SK-N-SH treated with all-trans-retinoic acid at 6 μM for 48 hours (cell line): ENCODE measurements at regions not wholly inside any gene's neighbourhood (a gene's known extent, or its start where the extent isn't known, plus 50 kb on each side); places are given as distances from the start of the nearest gene placed in this dataset.
A peak's percentile ranks its signal among the peaks of the same experiment; 100 is the strongest.

Experiments used
- ATAC-seq: fragments of 200-7000 bp; cut with Tn5 transposase; 3 replicates; pipeline ENCODE4 v1.9.1; 2020; ENCODE audit warnings: mild to moderate bottlenecking, moderate library complexity
- ARNTL ChIP-seq: fragments of 450-650 bp; formaldehyde crosslinking; IDR thresholded peaks from 2 replicates; pipeline ENCODE4 v1.5.0; 2020; ENCODE audit warnings: low read depth, mild to moderate bottlenecking, moderate library complexity, borderline replicate concordance
- BACH2 ChIP-seq: fragments of 250-450 bp; sonication (Bioruptor Pico); IDR thresholded peaks from 2 replicates; pipeline ENCODE4 v1.9.0; 2021; ENCODE audit warnings: mild to moderate bottlenecking, borderline replicate concordance
- CSDC2 ChIP-seq: fragments of 250-450 bp; sonication (Bioruptor Pico); IDR thresholded peaks from 2 replicates; pipeline ENCODE4 v1.5.0; 2020; ENCODE audit warnings: mild to moderate bottlenecking, moderate library complexity
- ESRRG ChIP-seq: fragments of 250-450 bp; sonication (Bioruptor Pico); IDR thresholded peaks from 2 replicates; pipeline ENCODE4 v1.6.1; 2021; ENCODE audit warnings: mild to moderate bottlenecking
- GLIS3 ChIP-seq: fragments of 250-450 bp; sonication (Bioruptor Pico); IDR thresholded peaks from 2 replicates; pipeline ENCODE4 v1.5.0; 2020; ENCODE audit warnings: mild to moderate bottlenecking, moderate library complexity
- ISL1 ChIP-seq: fragments of 250-450 bp; sonication (Bioruptor Pico); IDR thresholded peaks from 2 replicates; pipeline ENCODE4 v2.1.2; 2022; ENCODE audit warnings: mild to moderate bottlenecking, moderate library complexity
- OSR1 ChIP-seq: fragments of 250-450 bp; sonication (Bioruptor Pico); IDR thresholded peaks from 2 replicates; pipeline ENCODE4 v1.8.0; 2022; ENCODE audit warnings: moderate library complexity, mild to moderate bottlenecking, inconsistent platforms
- PPARA ChIP-seq: fragments of 250-450 bp; sonication (Bioruptor Pico); IDR thresholded peaks from 2 replicates; pipeline ENCODE4 v1.5.0; 2020; ENCODE audit warnings: mild to moderate bottlenecking, borderline replicate concordance
- SNAI2 ChIP-seq: fragments of 250-450 bp; sonication (Bioruptor Pico); IDR thresholded peaks from 2 replicates; pipeline ENCODE4 v1.5.0; 2020; ENCODE audit warnings: mild to moderate bottlenecking, moderate library complexity
- TCF4 ChIP-seq: fragments of 250-450 bp; sonication (Bioruptor Pico); IDR thresholded peaks from 2 replicates; pipeline ENCODE4 v1.8.0; 2021; ENCODE audit warnings: mild to moderate bottlenecking, moderate library complexity, borderline replicate concordance
- TOX ChIP-seq: fragments of 250-450 bp; sonication (Bioruptor Pico); IDR thresholded peaks from 2 replicates; pipeline ENCODE4 v1.8.0; 2021; ENCODE audit warnings: mild to moderate bottlenecking, moderate library complexity, borderline replicate concordance
- ZC3H10 ChIP-seq: fragments of 250-450 bp; sonication (Bioruptor Pico); IDR thresholded peaks from 2 replicates; pipeline ENCODE4 v1.5.1; 2021; ENCODE audit warnings: mild to moderate bottlenecking, moderate library complexity
- ZFP3 ChIP-seq: fragments of 250-450 bp; sonication (Bioruptor Pico); IDR thresholded peaks from 2 replicates; pipeline ENCODE4 v1.5.0; 2020; ENCODE audit warnings: mild to moderate bottlenecking, moderate library complexity
- ZFP30 ChIP-seq: fragments of 450-650 bp; formaldehyde crosslinking; IDR thresholded peaks from 2 replicates; pipeline ENCODE4 v1.5.0; 2022; ENCODE audit warnings: mild to moderate bottlenecking, moderate library complexity
- ZNF565 ChIP-seq: fragments of 450-650 bp; formaldehyde crosslinking; conservative IDR thresholded peaks from 2 replicates; pipeline ENCODE4 v1.5.0; 2020; ENCODE audit warnings: low read depth, mild to moderate bottlenecking, moderate library complexity
- ZNF70 ChIP-seq: fragments of 450-650 bp; formaldehyde crosslinking; IDR thresholded peaks from 2 replicates; pipeline ENCODE4 v1.5.0; 2020; ENCODE audit warnings: mild to moderate bottlenecking, moderate library complexity
- ZNF8 ChIP-seq: fragments of 450-650 bp; formaldehyde crosslinking; IDR thresholded peaks from 2 replicates; pipeline ENCODE4 v1.5.0; 2020; ENCODE audit warnings: mild to moderate bottlenecking, moderate library complexity
- TF ChIP-seq, protein P1 (sequence below): fragments of 250-450 bp; sonication (Bioruptor Pico); IDR thresholded peaks from 2 replicates; pipeline ENCODE4 v1.5.0; 2020; ENCODE audit warnings: mild to moderate bottlenecking, moderate library complexity
- TF ChIP-seq, protein P2 (sequence below): fragments of 250-450 bp; sonication (Bioruptor Pico); IDR thresholded peaks from 2 replicates; pipeline ENCODE4 v1.8.0; 2020; ENCODE audit warnings: mild to moderate bottlenecking, moderate library complexity, borderline replicate concordance
- TF ChIP-seq, protein P3 (sequence below): fragments of 250-450 bp; sonication (Bioruptor Pico); IDR thresholded peaks from 2 replicates; pipeline ENCODE4 v1.8.0; 2021; ENCODE audit warnings: low read depth, mild to moderate bottlenecking, moderate library complexity, borderline replicate concordance
- TF ChIP-seq, protein P4 (sequence below): fragments of 250-450 bp; sonication (Bioruptor Pico); IDR thresholded peaks from 2 replicates; pipeline ENCODE4 v1.5.1; 2021; ENCODE audit warnings: mild to moderate bottlenecking, moderate library complexity
- TF ChIP-seq, protein P5 (sequence below): fragments of 250-450 bp; sonication (Bioruptor Pico); IDR thresholded peaks from 2 replicates; pipeline ENCODE4 v1.5.1; 2020; ENCODE audit warnings: low read depth, mild to moderate bottlenecking, moderate library complexity

DNA sequence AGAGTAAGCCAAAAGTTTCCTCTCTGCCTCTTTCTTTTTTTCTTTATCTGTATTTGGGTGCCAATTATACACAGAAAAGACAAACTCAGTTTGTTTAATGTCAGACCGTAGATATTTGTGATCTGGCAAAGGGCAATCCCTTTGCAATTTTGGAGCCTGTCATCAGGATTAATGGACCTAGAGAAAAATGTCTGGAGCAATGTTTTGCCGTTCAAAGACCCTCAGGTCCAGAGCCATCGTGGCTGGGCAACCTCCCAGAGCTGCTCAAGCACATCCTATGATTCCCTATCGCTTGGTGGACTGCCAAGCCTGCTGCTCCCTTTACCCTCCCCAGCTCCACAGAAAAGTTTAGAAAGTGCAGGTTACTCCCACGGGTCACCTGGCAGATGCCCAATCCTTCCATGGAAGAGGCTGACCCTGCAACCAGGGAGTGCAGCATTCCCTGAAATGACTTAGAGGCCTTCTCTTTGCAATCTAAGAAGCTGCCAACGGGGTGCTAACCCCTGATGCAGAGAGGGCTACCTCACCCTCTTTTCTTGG is 112.5 kb upstream of the NGF start:
- no peak for ATAC-seq

DNA sequence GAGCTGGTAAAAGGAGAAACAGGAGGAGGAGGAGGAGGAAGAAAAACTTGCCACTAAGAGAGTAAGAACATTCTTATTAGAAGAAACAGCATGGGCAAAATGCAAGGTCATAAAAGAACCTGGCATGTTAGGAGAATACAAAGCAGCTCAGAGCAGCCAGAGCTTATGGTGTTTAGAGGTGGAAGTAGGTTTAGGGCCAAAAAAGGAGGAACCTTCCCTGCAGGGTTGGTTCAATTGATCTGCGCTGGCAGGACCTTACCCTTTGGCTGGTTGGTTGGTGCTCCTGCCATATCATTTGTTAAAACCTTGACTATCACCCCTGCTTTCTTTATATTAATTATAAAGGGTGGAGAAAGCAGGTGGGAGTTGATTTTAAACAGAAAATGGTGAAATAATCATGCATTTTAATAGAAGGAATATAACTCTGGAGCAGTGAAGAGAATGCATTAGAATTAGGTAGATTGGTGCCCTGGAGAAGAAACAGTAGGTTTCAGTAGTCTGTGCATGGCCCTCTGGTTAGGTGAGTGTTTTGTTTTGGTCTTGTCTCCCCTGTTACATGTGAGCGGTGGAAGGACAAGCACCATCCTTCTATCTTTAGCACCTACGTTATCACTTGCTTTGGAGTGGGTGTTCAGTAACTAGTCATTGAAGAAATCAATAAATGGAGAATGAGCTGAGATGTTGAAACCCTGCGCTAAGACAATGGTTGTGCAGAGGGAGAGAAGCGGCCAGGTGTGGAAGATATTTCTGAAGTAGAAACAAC is 110.4 kb upstream of the NGF start:
- TF ChIP-seq, protein P1, sequence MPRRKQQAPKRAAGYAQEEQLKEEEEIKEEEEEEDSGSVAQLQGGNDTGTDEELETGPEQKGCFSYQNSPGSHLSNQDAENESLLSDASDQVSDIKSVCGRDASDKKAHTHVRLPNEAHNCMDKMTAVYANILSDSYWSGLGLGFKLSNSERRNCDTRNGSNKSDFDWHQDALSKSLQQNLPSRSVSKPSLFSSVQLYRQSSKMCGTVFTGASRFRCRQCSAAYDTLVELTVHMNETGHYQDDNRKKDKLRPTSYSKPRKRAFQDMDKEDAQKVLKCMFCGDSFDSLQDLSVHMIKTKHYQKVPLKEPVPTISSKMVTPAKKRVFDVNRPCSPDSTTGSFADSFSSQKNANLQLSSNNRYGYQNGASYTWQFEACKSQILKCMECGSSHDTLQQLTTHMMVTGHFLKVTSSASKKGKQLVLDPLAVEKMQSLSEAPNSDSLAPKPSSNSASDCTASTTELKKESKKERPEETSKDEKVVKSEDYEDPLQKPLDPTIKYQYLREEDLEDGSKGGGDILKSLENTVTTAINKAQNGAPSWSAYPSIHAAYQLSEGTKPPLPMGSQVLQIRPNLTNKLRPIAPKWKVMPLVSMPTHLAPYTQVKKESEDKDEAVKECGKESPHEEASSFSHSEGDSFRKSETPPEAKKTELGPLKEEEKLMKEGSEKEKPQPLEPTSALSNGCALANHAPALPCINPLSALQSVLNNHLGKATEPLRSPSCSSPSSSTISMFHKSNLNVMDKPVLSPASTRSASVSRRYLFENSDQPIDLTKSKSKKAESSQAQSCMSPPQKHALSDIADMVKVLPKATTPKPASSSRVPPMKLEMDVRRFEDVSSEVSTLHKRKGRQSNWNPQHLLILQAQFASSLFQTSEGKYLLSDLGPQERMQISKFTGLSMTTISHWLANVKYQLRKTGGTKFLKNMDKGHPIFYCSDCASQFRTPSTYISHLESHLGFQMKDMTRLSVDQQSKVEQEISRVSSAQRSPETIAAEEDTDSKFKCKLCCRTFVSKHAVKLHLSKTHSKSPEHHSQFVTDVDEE (CRISPR knock-in tag) = no peak
- TF ChIP-seq ZNF70 (CRISPR knock-in tag) (no peak), ESRRG (CRISPR knock-in tag) (no peak), ZNF565 (CRISPR knock-in tag) (no peak), TCF4 (no peak), SNAI2 (CRISPR knock-in tag) (no peak), ZFP30 (no peak), CSDC2 (no peak), BACH2 (CRISPR knock-in tag) (no peak), GLIS3 (CRISPR knock-in tag) (no peak), PPARA (CRISPR knock-in tag) (no peak), ZFP3 (CRISPR knock-in tag) (no peak), ARNTL (CRISPR knock-in tag) (no peak), TOX (CRISPR knock-in tag) (no peak), OSR1 (CRISPR knock-in tag) (no peak), ZNF8 (no peak)
- TF ChIP-seq, protein P2, sequence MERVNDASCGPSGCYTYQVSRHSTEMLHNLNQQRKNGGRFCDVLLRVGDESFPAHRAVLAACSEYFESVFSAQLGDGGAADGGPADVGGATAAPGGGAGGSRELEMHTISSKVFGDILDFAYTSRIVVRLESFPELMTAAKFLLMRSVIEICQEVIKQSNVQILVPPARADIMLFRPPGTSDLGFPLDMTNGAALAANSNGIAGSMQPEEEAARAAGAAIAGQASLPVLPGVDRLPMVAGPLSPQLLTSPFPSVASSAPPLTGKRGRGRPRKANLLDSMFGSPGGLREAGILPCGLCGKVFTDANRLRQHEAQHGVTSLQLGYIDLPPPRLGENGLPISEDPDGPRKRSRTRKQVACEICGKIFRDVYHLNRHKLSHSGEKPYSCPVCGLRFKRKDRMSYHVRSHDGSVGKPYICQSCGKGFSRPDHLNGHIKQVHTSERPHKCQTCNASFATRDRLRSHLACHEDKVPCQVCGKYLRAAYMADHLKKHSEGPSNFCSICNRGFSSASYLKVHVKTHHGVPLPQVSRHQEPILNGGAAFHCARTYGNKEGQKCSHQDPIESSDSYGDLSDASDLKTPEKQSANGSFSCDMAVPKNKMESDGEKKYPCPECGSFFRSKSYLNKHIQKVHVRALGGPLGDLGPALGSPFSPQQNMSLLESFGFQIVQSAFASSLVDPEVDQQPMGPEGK (CRISPR knock-in tag) = no peak
- TF ChIP-seq, protein P3, sequence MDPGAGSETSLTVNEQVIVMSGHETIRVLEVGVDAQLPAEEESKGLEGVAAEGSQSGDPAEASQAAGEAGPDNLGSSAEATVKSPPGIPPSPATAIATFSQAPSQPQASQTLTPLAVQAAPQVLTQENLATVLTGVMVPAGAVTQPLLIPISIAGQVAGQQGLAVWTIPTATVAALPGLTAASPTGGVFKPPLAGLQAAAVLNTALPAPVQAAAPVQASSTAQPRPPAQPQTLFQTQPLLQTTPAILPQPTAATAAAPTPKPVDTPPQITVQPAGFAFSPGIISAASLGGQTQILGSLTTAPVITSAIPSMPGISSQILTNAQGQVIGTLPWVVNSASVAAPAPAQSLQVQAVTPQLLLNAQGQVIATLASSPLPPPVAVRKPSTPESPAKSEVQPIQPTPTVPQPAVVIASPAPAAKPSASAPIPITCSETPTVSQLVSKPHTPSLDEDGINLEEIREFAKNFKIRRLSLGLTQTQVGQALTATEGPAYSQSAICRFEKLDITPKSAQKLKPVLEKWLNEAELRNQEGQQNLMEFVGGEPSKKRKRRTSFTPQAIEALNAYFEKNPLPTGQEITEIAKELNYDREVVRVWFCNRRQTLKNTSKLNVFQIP (CRISPR knock-in tag) = no peak
- TF ChIP-seq, protein P4, sequence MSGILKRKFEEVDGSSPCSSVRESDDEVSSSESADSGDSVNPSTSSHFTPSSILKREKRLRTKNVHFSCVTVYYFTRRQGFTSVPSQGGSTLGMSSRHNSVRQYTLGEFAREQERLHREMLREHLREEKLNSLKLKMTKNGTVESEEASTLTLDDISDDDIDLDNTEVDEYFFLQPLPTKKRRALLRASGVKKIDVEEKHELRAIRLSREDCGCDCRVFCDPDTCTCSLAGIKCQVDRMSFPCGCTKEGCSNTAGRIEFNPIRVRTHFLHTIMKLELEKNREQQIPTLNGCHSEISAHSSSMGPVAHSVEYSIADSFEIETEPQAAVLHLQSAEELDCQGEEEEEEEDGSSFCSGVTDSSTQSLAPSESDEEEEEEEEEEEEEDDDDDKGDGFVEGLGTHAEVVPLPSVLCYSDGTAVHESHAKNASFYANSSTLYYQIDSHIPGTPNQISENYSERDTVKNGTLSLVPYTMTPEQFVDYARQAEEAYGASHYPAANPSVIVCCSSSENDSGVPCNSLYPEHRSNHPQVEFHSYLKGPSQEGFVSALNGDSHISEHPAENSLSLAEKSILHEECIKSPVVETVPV (CRISPR knock-in tag) = no peak
- TF ChIP-seq, protein P5, sequence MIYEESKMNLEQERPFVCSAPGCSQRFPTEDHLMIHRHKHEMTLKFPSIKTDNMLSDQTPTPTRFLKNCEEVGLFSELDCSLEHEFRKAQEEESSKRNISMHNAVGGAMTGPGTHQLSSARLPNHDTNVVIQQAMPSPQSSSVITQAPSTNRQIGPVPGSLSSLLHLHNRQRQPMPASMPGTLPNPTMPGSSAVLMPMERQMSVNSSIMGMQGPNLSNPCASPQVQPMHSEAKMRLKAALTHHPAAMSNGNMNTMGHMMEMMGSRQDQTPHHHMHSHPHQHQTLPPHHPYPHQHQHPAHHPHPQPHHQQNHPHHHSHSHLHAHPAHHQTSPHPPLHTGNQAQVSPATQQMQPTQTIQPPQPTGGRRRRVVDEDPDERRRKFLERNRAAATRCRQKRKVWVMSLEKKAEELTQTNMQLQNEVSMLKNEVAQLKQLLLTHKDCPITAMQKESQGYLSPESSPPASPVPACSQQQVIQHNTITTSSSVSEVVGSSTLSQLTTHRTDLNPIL = no peak
- no peak for ATAC-seq

More for the DNA sequence above, 112.5 kb upstream of the NGF start:
- TF ChIP-seq CSDC2 = no peak
- no peak for TF ChIP-seq PPARA (CRISPR knock-in tag)
- no peak for TF ChIP-seq ARNTL (CRISPR knock-in tag)

DNA sequence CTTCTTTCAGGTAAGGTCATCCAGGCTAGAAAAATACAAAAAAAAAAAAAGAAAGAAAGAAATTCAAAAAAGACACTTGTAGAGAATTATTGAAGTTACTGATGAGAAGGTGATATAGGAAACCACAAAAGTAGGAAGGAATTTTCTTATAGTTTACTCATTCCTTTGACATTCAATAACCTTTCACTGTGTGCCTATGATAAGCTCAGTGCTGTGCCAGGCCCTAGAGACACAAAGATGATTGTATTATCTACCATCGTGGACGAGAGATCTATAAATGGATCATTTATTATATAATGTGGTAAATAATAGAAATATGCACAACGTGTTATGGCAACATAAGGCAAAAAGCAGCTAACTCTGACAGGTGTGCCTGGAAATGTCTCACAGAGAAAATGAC is 109.6 kb upstream of the NGF start:
- TF ChIP-seq, protein P5 = no peak
- TF ChIP-seq ZC3H10 (CRISPR knock-in tag) = no peak
- TF ChIP-seq CSDC2 = no peak
- TF ChIP-seq ISL1 (CRISPR knock-in tag) = no peak
- TF ChIP-seq OSR1 (CRISPR knock-in tag) = no peak
- TF ChIP-seq, protein P2 (CRISPR knock-in tag) = no peak
- TF ChIP-seq SNAI2 (CRISPR knock-in tag) = no peak
- TF ChIP-seq, protein P3 (CRISPR knock-in tag) = no peak
- TF ChIP-seq, all 23 proteins: peak for 0
- peak; percentile 54; the same call in 2 of the 3 replicates for ATAC-seq
